Tibial artery (tissue), 4 donors: ENCODE measurements at regions not wholly inside any gene's neighbourhood (a gene's known extent, or its start where the extent isn't known, plus 50 kb on each side); places are given as distances from the start of the nearest gene placed in this dataset.

Experiments used
- DNase-seq, 2 donors: peaks; one replicate each; pipeline ENCODE4 v3.0.0-alpha.2; 2019
- H3K27ac ChIP-seq, 2 donors: fragments of 200-600 bp; sonication (generic) in 1 of 2; 1 replicate in 1 of 2; 2 replicates in 1 of 2; pipeline ENCODE4 v1.5.1; 2018 to 2019; ENCODE audit warnings: mild to moderate bottlenecking in 1 of 2
- H3K27me3 ChIP-seq, 2 donors: fragments of 200-600 bp; sonication (generic) in 1 of 2; one replicate each; pipeline versions ENCODE4 v1.5.1 to v1.6.0; 2016 to 2019
- H3K36me3 ChIP-seq, 3 donors: fragments of 200-600 bp; sonication (generic) in 2 of 3; one replicate each; pipeline ENCODE4 v1.5.1; 2016 to 2019; ENCODE audit warnings: mild to moderate bottlenecking in 2 of 3
- H3K4me1 ChIP-seq, 4 donors: fragments of 200-600 bp; sonication (generic) in 2 of 4; 1 replicate in 3 of 4; 2 replicates in 1 of 4; pipeline ENCODE4 v1.5.1; 2016 to 2019
- H3K4me3 ChIP-seq, 2 donors: fragments of 200-600 bp; sonication (generic) in 1 of 2; 1 replicate in 1 of 2; 2 replicates in 1 of 2; pipeline ENCODE4 v1.5.1; 2018 to 2019; ENCODE audit warnings: mild to moderate bottlenecking in 2 of 2
- H3K9me3 ChIP-seq, 3 donors: fragments of 200-600 bp; sonication (generic) in 1 of 3; one replicate each; pipeline ENCODE4 v1.5.1; 2016 to 2019
- intact Hi-C: fragments of 100-400 bp; cut with DNase I; formaldehyde crosslinking; loops from one replicate; pipeline ENCODE4 v1.15.0; 2023; ENCODE audit warnings: low total_unique reads
- TF ChIP-seq, protein P1 (sequence below), 2 experiments: fragments of 200-600 bp in 1 of 2; fragments of 450-650 bp in 1 of 2; IDR thresholded peaks; one replicate each; pipeline ENCODE4 v1.5.1; 2017 to 2019; ENCODE audit warnings: antibody characterized with exemption in 2 of 2, mild to moderate bottlenecking in 1 of 2, moderate library complexity in 1 of 2

DNA sequence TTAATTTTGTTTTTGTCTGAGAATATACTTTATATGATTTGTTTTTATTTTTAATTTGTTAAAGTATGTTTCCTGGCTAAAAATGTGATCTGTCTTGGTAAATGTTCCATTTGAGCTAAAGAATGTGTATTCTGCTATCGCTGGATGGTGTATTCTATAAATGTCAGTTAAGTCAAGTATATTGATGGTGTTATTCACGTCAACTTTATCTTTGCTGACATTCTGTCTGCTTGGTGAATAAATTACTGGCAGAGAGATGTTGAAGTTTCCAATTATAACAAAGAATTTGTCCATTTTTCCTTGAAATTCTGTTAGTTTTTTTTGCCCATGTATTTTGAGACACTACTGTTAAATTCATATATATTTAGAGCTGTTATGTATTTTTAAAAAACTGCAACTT is 1131.8 kb upstream of the GJE1 start:
- Histone ChIP-seq H3K27me3 (no peaks in the 10 kb centered on the region), H3K4me1 (no peaks in the 10 kb centered on the region), H3K9me3 (no peaks in the 10 kb centered on the region), H3K36me3 (no peaks in the 10 kb centered on the region), H3K4me3 (no peak overlapping the region), H3K27ac (no peak overlapping the region)
- TF ChIP-seq, protein P1, sequence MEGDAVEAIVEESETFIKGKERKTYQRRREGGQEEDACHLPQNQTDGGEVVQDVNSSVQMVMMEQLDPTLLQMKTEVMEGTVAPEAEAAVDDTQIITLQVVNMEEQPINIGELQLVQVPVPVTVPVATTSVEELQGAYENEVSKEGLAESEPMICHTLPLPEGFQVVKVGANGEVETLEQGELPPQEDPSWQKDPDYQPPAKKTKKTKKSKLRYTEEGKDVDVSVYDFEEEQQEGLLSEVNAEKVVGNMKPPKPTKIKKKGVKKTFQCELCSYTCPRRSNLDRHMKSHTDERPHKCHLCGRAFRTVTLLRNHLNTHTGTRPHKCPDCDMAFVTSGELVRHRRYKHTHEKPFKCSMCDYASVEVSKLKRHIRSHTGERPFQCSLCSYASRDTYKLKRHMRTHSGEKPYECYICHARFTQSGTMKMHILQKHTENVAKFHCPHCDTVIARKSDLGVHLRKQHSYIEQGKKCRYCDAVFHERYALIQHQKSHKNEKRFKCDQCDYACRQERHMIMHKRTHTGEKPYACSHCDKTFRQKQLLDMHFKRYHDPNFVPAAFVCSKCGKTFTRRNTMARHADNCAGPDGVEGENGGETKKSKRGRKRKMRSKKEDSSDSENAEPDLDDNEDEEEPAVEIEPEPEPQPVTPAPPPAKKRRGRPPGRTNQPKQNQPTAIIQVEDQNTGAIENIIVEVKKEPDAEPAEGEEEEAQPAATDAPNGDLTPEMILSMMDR (IDR thresholded peaks at IDR 0.05): no peak
- intact Hi-C loops: no loop called here
- DNase-seq: no peak

DNA sequence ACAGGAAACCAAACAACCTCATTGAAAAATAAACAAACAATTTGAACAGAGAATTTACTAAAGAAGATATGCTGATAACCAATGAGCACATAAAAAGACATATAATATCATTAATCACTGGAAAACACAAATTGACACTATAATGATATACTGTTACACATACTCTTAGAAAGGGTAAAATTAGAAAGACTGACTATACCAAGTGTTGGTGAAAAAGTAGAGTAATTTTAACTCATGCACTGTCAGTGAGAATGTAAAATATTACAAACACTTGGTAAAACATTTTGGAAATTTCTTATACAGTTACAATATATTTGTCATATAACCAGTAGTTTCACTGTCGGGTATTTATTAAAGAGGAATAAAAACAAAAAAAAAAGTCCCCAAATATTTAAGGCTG is 1139.2 kb upstream of the GJE1 start:
- Histone ChIP-seq H3K27me3 (no peaks in the 10 kb centered on the region), H3K4me1 (peaks cover 0 to 9% (median 3%) of the 10 kb centered on the region in 4 donors), H3K36me3 (peaks cover 0 to 3% (median 0%) of the 10 kb centered on the region in 3 donors), H3K27ac (no peak overlapping the region), H3K9me3 (peaks cover 0 to 3% (median 0%) of the 10 kb centered on the region in 3 donors), H3K4me3 (no peak overlapping the region)
- intact Hi-C loops: no loop called here
- TF ChIP-seq, protein P1 (IDR thresholded peaks at IDR 0.05): no peak
- no peak for DNase-seq

- intact Hi-C loops: no loop called here
- Histone ChIP-seq H3K27ac (no peak overlapping the region), H3K27me3 (no peaks in the 10 kb centered on the region), H3K4me1 (peaks cover 0 to 18% (median 5%) of the 10 kb centered on the region in 4 donors), H3K4me3 (no peak overlapping the region), H3K36me3 (peaks cover 0 to 3% (median 0%) of the 10 kb centered on the region in 3 donors), H3K9me3 (peaks cover 0 to 3% (median 0%) of the 10 kb centered on the region in 3 donors)
- DNase-seq: no peak
- TF ChIP-seq, protein P1 (IDR thresholded peaks at IDR 0.05): no peak
Measured at GRCh38 chr6:140992678-140993077, 1140.0 kb upstream of the GJE1 start.

DNA sequence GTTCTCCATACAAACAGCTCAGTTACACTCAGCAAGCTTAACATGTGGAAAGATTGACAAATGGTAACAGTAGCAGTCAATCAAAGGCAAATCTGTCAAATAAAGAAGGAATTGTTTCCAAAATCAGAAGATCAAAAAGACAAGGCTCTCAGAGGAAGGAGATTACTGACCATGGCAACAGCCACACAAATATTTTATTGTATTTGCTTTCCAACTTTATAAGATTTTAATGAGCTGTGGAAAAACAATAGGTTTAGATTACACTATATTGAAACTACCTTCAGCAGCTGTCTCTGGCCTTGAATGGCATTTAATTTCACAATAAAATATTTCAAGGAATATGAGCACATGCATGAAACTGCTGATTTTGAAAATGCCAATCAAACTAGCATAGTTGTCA is 1143.9 kb upstream of the GJE1 start:
- DNase-seq: no peak
- Histone ChIP-seq H3K4me1 (peaks cover 0 to 43% (median 10%) of the 10 kb centered on the region in 4 donors), H3K27ac (peak overlapping the region; percentile 46), H3K9me3 (no peaks in the 10 kb centered on the region), H3K27me3 (no peaks in the 10 kb centered on the region), H3K4me3 (no peak overlapping the region), H3K36me3 (peaks cover 0 to 1% (median 0%) of the 10 kb centered on the region in 3 donors)
- TF ChIP-seq, protein P1 (IDR thresholded peaks at IDR 0.05): no peak
- intact Hi-C loops: no loop called here

DNA sequence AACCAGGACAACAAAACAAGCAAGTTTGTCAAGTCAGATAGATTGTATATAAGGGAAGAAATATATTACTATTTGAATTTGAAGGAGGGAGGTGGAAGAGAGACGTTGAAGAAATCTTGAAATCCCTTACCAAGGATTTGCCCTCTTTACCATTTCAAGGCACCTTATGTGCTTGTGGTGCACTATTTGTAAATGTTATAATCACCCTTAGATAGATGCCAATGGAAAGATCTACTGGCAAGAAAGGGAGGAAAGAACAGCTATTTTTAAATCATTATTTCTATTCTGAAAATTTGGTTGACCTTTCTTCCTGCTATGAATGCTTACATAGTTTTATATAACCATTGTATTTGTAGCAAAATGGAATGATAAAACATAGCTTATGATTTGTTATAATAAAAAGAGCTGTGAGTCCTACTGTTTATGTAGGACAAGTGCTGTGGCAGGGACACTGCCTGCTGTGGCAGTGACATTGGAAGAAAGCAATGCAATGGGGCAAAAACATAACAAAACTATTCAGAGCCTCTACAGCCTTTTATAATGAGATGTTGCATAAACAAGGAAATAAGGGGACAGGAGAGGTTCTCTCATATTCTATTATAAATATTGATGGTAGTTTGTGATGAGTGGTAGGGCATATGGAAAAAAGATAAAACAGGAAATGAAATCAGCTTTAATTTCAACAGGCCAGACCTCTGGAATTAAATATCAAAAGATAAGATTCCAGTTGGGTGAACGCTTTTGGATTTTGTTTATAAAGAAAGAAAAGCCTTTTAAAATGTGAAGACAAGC is 1145.2 kb upstream of the GJE1 start:
- H3K9me3 ChIP-seq: no peaks in the 10 kb centered on the region
- peaks cover 0 to 43% (median 10%) of the 10 kb centered on the region in 4 donors for H3K4me1 ChIP-seq
- H3K4me3 ChIP-seq: no peak overlapping the region
- intact Hi-C loops: no loop called here
- TF ChIP-seq, protein P1 (IDR thresholded peaks at IDR 0.05): no peak
- DNase-seq: no peak
- peak overlapping the region; percentile 46 for H3K27ac ChIP-seq
- no peaks in the 10 kb centered on the region for H3K36me3 ChIP-seq
- no peaks in the 10 kb centered on the region for H3K27me3 ChIP-seq
